Fibroblast of mammary gland (primary cell): ENCODE measurements at regions not wholly inside any gene's neighbourhood (a gene's known extent, or its start where the extent isn't known, plus 50 kb on each side); places are given as distances from the start of the nearest gene placed in this dataset.

ENCODE experiments used
- DNase-seq: peaks from one replicate; pipeline ENCODE4 v3.0.0-alpha.2; 2010; ENCODE audit warnings: low read depth
- H3K4me3 ChIP-seq: 2 replicates; pipeline ENCODE4 v1.5.1; 2011; ENCODE audit warnings: low read depth, mild to moderate bottlenecking, low read length, moderate library complexity; ENCODE audit not compliant: control insufficient read depth
- CTCF ChIP-seq: conservative IDR thresholded peaks from 2 replicates; pipeline ENCODE4 v1.5.1; 2011; ENCODE audit warnings: low read depth, low read length, inconsistent platforms; ENCODE audit not compliant: control insufficient read depth, insufficient read depth

DNA sequence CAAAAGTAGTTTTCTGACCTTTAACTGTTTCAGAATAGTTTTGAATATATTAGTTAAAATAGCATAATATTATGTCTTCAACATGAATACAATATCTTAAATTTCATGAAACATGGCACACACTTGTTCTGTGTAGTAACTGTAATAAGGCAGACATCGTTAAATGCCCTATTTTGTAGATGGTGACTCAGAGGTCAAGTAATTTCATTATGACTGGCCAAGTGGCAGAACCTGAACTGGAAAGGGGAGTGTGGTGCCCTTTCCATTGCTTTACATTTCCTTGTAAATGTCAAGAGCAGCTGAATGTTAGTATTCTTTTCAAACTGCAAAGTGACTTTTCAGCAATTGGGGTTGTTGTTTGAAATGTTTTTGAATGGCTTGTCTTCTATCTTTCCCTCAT is 201.2 kb upstream of the CDKN2B start:
- no peak overlapping the region for H3K4me3 ChIP-seq
- peak; percentile 37 for DNase-seq
- TF ChIP-seq CTCF: no peak

DNA sequence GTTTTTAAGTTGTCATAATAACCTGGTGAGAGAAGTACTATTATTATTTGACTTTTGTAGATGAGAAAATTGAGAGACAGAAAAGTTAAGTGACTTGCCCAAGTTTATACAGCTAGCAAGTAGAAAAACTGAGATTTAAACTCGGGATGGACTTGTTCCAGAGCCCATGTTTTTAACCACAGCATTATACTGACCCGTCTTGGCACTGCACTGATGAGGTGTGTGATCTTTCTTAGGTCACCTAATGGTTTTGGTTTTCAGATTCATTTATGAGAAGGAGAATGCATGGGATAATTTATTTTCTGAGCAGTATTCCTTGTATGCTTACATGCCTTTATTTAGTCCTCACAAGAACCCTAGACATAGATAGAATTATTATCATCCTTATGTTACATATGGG is 201.8 kb upstream of the CDKN2B start:
- TF ChIP-seq CTCF: no peak
- no peak overlapping the region for H3K4me3 ChIP-seq
- no peak for DNase-seq

DNA sequence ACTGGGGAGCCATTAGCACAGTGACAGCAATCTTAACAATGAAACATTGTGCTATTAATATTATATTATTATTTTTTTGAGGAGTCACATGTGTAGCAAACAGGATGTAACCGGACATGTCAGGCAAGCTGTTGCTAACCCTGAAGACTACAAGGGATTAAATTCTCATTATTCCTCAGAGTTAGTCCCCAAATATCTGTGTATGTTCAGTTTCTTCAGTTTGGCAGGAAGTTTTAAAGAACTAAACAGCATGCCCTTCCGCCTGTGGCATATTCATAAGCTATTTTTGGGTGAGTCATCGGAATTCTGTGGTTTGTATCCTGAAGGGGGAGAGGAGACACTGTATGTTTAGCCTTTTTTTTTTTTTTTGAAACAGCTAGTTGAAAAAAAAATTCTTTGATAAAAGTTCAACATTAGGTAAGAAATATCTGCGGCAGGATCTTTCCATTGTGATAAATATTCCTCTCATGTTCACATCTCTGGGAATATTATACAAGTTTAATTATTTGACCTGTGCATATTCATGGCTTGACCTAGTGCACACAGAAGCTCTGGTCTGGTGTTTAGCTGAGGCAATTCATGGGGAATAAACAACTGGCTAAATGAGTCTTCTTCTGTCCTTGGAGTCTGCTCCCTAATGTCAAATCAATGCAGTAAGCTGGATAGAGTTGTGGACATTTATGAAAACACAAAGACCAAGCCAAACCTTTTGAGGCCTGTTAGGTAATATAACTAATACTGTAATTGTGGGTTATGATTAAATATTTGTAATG is 202.7 kb upstream of the CDKN2B start:
- no peak for TF ChIP-seq CTCF
- DNase-seq: peak; percentile 94

DNA sequence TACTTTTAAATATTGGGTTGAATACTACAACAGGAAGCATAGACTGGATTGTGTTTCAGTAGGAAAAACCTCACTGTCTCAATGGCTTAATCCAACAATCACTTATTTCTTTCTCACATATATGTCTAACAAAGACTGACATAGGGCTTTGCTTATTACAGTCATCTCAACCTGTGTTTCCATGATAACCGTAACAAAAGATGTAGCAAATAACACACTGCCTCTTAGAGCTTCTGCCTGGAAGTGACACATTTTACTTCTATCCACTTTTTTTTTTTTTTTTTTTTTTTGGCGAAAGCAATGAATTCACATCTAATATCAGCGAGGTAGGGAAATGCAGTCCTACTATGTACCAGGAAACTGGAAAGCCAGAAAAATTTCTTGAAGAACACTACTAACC is 204.9 kb upstream of the CDKN2B start:
- no peak overlapping the region for H3K4me3 ChIP-seq
- no peak for TF ChIP-seq CTCF
- peak; percentile 38 for DNase-seq

More for the DNA sequence above, 202.7 kb upstream of the CDKN2B start:
- no peak overlapping the region for H3K4me3 ChIP-seq

DNA sequence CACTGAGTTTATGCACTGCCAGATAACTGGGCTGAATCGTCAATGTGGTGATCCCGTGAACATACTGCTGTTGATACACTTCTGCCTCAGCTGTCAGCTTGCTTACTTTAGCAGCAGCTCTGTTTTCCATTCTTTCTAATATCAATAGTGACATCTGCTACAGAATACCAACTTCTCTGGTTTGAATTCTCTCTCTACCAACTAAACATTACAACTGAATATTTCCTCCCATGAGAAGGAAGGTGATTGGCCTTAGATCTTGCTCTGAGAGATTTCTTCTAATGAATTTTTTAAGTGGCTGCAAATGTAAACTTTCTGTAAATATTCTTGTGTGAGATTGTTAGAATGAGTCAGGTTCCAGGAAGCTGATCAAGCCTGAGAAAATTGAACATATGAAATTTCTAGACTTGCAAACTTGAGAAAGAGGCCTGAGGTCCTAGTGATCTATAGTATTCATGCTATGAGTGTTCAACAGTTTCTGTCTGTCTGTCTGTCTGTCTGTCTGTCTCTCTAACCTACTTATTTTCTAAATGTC is 205.5 kb upstream of the CDKN2B start:
- no peak overlapping the region for H3K4me3 ChIP-seq
- DNase-seq: peak; percentile 51
- no peak for TF ChIP-seq CTCF

GRCh38 chr9:22215521-22215920 is 206.4 kb upstream of the CDKN2B start:
- no peak overlapping the region for H3K4me3 ChIP-seq
- TF ChIP-seq CTCF: no peak
- DNase-seq: no peak
